ENCODE measurements at regions not wholly inside any gene's neighbourhood (a gene's known extent, or its start where the extent isn't known, plus 50 kb on each side); places are given as distances from the start of the nearest gene placed in this dataset.
"Not testable (repeated sequence)": the region's sequence is repeated elsewhere in the genome, so short reads cannot be mapped to it uniquely, and the experiment has no call there.

GRCh38 chr10:130961506-130962239, 349.8 kb downstream of the TCERG1L start:
- no peak for DNase-seq

DNA sequence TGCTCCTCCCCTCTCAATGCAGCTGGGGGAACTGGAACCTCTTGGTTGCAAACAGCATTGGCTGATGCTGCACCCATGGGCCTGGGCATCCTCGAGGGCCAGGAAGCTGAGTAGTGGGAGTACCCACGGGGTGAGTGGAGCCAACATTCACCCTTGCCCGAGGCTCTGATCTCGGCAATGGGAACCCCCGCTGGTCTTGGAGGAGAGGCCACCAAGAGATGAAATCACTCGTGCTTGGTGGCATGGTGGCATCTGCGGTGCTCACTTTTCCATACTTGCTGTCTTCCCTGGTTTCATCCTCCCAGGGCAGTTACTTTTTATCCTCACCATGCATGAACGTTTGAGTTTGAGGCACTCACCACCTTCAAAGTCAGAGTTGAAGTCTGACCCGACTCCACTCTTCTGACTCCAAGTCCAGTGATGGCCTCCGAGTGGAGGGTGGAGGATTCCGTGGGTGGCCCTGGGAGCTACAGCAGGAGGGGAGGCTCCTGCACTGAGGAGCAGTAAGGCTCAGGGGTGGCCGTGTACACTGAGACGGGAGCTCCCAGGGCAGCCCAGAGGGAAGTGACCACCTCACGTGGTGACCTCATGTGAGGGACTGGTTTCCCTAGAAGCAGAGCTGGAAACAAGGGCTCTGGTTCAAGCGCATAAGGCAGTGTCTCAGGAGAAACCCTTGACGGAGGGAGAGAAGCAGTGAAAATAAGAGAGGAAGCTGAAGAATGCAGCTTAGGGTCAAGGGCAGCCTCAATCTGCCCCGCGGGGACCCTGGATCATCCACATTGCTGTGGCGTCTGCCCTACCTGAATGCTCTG, 349.1 kb downstream of the TCERG1L start:
- no peak for DNase-seq

GRCh38 chr10:130963052-130963393, 348.5 kb downstream of the TCERG1L start:
- DNase-seq, result no peak

DNA sequence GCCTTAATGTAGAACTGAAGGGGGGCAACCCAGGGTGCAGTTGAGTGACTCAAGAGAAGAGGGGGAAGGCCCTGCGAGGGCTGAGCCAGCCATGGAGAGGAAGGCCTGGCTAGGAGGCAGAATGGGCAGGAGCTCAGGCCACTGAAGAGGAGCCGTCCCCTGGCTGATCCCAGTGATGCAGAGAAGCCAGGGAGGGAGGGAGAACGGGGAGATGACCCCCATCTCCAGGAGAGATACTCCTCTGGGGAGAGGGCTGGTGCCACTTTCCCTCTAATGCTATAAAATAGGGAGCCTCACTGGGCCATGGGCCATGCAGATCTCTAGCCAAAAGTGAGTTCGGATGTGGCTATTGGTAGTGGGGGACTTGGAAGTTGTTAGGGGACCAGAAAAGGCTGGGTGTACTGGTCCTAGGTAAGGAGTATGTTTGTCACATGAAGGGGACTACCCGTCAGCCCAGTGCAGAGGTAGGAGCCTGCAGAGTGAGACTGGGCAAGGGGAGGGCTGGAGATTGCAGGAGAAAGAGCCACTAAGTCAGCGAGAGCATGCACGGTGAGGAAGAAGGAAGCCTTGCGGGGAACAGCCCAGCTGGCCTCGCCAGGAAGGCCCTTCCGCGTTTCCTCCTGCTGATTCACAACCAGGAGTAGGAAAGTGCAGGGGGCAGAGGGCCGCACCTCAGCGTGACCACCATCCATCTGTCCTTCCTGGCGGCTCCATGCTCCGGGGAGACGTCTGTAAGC, 347.6 kb downstream of the TCERG1L start:
- no peak for DNase-seq

GRCh38 chr10:130964771-130965170, 346.8 kb downstream of the TCERG1L start:
- no peak for DNase-seq

GRCh38 chr10:130967161-130967560, 344.4 kb downstream of the TCERG1L start:
- DNase-seq, result no peak

GRCh38 chr10:130967784-130968183, 343.7 kb downstream of the TCERG1L start:
- no peak for DNase-seq

DNA sequence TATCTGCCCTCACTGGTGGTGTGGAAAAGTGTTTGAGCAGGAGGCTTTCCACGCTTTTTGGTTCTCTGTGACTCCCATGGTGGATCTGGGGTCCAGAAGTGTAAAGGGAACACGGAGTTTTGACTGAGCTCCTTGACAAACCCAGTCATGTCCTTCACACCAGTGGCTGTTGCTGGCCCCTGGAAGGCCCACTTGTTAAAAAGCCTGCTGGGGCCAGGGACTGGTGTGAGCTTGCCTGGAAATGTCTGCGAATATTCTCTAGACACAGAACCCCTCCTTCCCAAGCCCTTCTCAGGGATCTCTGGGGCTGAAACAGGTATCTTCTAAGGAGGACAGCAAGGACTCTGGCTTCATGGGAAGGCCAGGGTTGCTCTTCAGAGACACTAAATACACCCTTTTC, 343.0 kb downstream of the TCERG1L start:
- no peak for DNase-seq

GRCh38 chr10:130968964-130969363, 342.6 kb downstream of the TCERG1L start:
- DNase-seq, result no peak

- DNase-seq, result no peak
Observed at GRCh38 chr10:130969700-130970099, 341.8 kb downstream of the TCERG1L start.

GRCh38 chr10:130970341-130971122, 341.0 kb downstream of the TCERG1L start:
- no peak for DNase-seq

DNA sequence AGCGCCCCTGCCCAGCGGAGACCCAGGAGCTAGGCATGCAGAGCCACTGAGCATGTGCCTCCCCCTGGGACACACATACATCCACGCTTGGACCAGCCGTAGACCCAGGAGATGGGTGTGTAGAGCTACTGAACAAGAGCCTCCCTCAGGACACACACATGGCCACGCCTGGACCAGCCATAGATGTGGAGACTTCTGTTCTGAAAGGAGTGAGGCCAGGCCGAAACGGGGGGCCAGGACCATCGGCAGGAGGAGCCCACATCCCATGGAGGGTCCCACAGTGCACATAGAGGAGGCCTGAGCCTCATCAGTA, 340.4 kb downstream of the TCERG1L start:
- no peak for DNase-seq

- DNase-seq, result no peak
Observed at GRCh38 chr10:130973127-130973839, 338.2 kb downstream of the TCERG1L start.

DNA sequence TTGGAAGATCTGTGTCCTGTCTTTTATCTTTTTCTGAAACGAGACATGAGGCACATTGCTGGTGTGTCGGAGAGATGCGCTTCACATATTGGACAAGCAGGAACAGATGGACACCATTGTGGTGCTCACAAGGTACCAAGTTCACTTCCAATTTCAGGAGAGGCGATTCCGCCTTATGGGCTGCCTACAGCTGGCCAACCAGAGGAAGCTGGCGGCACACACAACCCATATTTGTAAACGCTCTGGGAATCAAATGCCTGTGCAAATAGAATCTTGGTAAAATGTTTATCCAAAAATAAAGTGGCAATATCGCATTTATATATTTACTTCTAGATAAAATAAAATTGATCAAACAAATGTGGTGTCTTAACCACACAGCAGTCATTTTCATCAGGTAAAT, 337.4 kb downstream of the TCERG1L start:
- no peak for DNase-seq

DNA sequence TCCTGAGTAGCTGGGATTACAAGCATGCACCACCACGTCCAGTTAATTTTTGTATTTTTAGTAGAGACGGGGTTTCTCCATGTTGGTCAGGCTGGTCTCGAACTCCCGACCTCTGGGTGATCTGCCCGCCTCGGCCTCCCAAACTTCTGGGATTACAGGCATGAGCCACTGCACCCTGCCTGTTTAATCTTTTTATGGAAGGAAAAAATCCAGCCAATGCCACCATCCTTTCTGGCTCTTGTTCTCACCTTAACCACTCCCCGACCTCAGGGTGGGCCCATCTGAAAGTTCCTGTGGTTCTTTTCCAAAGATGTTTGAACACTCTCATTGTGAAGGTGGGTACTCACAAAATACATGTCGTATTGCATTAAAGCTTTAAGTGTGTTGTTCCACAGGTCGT, 336.2 kb downstream of the TCERG1L start:
- DNase-seq, result not testable (repeated sequence)

GRCh38 chr10:130982802-130983201, 328.7 kb downstream of the TCERG1L start:
- DNase-seq, result no peak

- no peak for DNase-seq
Observed at GRCh38 chr10:130983749-130984148, 327.8 kb downstream of the TCERG1L start.

DNA sequence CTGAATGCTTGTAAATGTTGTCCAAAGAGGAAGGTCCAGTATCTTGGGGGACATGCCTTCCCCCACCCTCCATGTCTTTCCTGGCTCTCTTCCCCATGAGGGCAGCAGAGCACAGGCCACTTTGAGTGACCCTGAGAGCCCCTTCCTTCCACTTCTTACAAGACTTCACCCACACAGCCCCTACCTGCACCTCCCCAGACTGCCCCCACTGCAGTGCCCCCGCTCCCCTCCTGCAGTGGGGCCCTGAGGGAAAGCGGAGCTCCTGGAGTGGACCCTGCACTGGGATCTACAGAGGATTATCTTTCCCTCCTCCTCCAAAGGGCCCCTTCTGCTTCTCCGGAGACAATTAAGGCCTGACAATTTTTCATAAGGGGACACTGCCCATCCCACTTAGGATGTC, 326.8 kb downstream of the TCERG1L start:
- no peak for DNase-seq

- no peak for DNase-seq
Observed at GRCh38 chr10:130985158-130985753, 326.3 kb downstream of the TCERG1L start.

DNA sequence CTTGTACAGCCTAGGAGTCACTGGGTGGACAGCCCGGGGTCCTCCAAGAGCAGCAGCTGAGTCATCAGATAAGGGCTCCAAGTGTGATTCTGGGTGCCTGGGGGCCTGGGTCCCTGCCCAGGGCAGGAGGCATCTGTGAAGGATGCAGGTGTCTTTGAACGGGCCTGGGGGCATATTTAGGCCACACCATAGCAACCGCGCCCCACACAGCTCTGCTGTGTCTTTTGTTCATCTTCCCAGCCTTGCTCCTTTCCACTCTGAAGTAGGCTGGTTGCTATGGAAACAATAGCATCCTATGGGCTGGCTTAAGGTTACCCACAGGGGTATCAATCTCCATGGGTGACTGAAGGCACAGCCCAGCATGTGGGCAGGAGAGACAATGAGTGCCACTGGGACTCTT, 324.7 kb downstream of the TCERG1L start:
- DNase-seq, result no peak

DNA sequence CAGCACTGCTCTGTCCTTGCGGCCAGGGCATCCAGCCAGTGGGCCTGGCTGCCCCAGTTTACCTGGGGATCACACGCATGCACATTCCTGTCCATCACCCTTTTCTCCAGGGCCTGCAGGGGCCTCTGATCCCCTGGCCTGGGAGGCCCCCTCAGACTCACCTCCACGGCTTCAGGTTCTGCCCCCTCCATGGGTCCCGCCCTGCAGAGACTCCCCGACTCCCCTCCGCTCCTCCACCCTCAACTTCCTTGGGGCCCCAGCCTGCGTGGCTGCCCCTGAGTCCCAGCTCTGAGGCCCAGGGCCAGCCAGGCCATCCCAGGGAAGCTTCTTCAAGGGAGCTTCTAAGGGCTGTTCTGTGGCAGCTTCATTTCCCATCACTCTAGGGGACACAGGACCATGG, 324.1 kb downstream of the TCERG1L start:
- no peak for DNase-seq

GRCh38 chr10:130989670-130990232, 321.8 kb downstream of the TCERG1L start:
- DNase-seq, result no peak
